HG03159 (cell line): ENCODE measurements at regions not wholly inside any gene's neighbourhood (a gene's known extent, or its start where the extent isn't known, plus 50 kb on each side); places are given as distances from the start of the nearest gene placed in this dataset.

ENCODE experiments used
- ATAC-seq: cut with Tn5 transposase; IDR thresholded peaks from one replicate; pipeline ENCODE4 v1.9.1; 2021; ENCODE audit warnings: mild to moderate bottlenecking, moderate library complexity; ENCODE audit not compliant: unreplicated experiment

DNA sequence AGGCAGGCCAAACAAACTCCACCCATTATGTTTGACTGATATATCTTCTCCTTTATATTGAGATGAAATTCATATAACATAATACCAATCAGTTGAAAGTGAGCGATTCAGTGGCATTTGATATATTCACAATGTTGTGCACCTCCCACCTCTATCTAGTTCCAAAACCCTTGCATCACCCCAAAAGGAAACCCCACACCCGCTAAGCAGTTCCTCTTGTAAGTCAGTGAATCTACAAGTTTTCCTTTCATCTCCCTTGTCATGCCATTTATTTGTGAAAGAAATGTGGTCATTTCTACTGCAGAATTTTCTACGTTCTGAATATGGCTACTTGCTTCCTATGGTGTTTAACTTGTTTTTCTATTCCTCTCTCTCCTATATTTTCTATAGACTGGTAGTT, 99.4 kb upstream of the PTPN3 start:
- no peak for ATAC-seq

GRCh38 chr9:109599131-109599530, 101.0 kb upstream of the PTPN3 start:
- no peak for ATAC-seq

- no peak for ATAC-seq
Observed at GRCh38 chr9:109599711-109600110, 101.6 kb upstream of the PTPN3 start.

- ATAC-seq = no peak
Observed at GRCh38 chr9:109600142-109600541, 102.0 kb upstream of the PTPN3 start.

DNA sequence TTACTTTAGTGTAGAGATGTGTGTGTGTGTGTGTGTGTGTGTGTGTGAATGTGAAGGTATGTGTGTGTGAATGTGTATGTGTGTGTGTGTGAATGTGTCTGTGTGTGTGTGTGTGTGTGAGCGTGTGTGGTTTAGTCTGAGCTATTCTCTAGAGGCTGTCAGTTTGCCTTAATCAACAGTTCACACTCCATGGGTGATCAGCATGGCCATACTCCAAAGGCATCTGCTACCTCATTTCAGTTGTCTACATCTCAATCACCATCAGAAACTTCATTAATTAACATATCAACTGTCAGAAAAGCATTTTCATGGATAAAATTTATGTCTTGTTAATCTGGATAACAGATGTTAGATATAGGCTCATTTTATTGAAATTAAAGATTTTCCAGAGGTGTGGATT, 103.1 kb upstream of the PTPN3 start:
- ATAC-seq = no peak

DNA sequence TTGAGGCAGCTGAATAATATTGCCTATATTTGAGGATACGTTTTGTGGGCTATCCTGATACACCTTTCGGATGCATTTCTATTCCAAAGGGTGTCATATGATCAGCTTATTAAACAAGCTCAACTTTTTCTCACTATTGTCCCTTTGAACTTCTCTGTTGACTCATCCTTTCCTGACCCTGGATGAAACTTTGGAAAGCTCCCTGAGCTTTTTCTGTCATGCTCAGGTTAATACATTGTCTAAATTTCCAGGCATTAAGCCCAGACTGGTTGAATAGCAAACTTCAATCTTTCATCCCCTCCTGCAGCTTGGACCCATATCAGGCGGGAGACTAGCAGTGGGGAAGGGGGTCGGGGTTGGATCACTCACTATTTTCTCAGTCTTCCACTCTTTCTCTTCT, 104.9 kb upstream of the PTPN3 start:
- ATAC-seq = no peak

DNA sequence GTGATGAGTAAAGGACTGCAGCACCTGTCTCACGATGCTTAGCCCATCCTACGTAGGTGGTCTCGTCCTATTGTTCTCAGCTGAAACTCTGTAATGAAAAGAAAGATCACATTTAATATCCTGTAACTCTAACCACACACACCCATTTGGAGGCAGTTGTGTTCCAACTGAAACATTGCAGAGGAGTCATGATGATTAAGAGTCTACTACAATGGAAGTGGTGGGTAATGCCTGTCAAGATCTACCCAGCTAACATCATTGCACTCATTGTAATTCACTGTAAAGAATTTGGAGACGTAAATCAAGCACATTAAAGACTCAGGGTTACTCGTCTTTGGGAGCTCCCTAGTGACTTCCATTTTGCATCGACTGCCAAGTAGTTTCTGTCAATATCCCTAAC, 106.0 kb upstream of the PTPN3 start:
- no peak for ATAC-seq

- ATAC-seq = no peak
Observed at GRCh38 chr9:109604781-109605180, 106.7 kb upstream of the PTPN3 start.

DNA sequence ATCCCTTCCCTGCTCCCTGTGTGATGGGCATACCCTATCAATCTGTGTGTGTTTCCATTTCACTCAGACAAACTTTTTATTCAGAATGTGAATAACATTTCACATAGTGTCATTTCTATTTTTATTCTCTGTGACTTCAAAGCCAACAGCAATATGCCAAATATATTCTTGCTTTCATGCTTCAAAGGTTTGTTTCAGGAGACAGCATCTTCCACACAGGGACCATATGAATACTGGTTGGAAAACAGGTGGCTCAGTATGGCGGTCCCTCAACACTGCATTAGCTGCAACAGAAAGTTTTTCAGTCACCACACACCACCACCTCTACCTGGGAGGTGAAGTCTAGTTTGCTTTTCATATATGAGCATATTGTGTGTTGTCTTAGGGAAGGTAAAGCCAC, 111.0 kb upstream of the PTPN3 start:
- ATAC-seq = no peak

GRCh38 chr9:109616571-109617120, 118.5 kb upstream of the PTPN3 start:
- no peak for ATAC-seq

DNA sequence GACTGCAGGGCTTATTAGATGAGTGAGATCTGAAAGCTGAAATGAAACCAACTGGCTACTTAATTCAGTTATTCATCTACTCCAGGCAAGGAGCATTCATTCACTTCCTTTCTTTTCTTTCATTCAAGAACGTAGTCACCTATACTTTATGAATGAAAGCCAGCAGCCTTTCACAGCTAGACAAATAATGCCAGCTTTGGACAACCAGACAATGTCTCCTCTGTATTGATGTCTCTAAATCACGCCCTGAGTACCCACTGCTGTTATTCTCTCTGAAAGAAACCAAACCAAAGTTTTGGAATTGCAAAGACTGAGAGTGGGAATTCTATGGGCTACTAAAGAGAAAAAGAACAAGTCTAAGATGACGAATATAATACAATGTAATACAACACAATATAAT, 121.2 kb upstream of the PTPN3 start:
- no peak for ATAC-seq

- no peak for ATAC-seq
Observed at GRCh38 chr9:109624143-109624542, 126.0 kb upstream of the PTPN3 start.

- ATAC-seq = no peak
Observed at GRCh38 chr9:109624896-109625295, 126.8 kb upstream of the PTPN3 start.

DNA sequence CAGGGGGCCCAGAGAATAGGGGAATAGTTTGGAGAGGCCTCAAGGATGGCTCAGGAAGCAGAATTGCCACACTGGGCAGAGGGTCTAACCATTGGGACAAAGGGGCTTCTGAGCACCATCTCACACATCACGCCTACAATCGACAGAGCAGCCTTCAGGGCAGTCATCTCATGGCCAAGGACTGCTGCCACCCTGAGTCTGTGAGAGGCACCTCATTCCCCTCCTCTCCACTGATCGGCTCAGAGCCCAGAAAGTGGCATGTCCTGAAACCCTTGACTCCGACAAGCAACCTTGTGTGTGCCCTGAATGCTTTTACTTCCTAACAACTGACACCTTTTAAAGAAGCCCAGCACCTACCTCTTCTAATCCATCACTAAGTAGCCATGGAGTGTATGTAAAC, 128.9 kb upstream of the PTPN3 start:
- no peak for ATAC-seq

GRCh38 chr9:109629615-109630014, 131.5 kb upstream of the PTPN3 start:
- no peak for ATAC-seq

DNA sequence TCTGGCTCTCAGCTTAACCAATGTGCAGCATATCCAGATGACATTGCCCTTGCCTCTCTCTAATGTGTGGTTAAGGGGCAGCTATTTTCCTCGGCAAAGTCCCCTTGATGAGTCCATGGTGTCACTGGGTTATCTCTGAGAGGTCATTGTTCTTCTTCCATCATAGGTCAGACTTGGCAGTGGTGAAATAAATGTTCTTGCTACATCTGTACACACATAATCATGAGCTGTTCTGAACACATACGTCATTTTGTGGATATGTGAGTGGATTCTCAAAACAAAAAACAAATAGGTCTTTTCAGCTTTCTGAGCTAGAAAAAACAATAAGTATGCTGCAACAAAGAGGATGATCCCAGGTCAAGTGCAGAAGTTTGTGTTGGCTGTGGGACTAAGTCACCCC, 134.7 kb upstream of the PTPN3 start:
- ATAC-seq = no peak

- ATAC-seq = no peak
Observed at GRCh38 chr9:109639674-109640579, 140.1 kb upstream of the PALM2AKAP2 start.

GRCh38 chr9:109640580-109641371, 139.2 kb upstream of the PALM2AKAP2 start:
- ATAC-seq = no peak

GRCh38 chr9:109641372-109641659, 138.7 kb upstream of the PALM2AKAP2 start:
- ATAC-seq = no peak

DNA sequence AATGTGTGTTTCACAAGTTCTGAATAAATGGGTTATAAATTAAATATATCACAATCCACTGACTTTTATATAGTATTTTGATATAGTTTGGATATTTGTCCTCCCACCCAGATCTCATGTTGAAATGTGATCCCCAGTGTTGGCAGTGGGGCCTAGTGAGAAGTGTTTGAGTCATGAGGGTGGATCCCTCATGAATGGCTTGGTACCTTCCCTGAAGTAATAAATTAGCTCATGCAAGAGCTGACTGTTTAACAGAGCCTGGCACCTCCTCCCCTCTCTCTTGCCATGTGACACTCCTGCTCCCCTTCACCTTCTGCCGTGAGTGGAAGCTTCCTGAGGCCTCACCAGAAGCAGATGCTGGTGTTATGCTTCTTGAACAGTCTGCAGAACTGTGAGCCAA, 127.9 kb upstream of the PALM2AKAP2 start:
- no peak for ATAC-seq

GRCh38 chr9:109652971-109653370, 127.0 kb upstream of the PALM2AKAP2 start:
- no peak for ATAC-seq

GRCh38 chr9:109653470-109653869, 126.5 kb upstream of the PALM2AKAP2 start:
- ATAC-seq = no peak
